Ishikawa (cell line): ENCODE measurements at regions not wholly inside any gene's neighbourhood (a gene's known extent, or its start where the extent isn't known, plus 50 kb on each side); places are given as distances from the start of the nearest gene placed in this dataset.

Experiments used
- EGR1 ChIP-seq: IDR thresholded peaks from 2 replicates; pipeline ENCODE4 v1.6.1; 2012
- EP300 ChIP-seq: IDR thresholded peaks from 2 replicates; pipeline ENCODE4 v1.6.1; 2012; ENCODE audit warnings: borderline replicate concordance
- RAD21 ChIP-seq: IDR thresholded peaks from 2 replicates; pipeline ENCODE4 v1.6.1; 2012; ENCODE audit warnings: low read depth
- TEAD4 ChIP-seq: IDR thresholded peaks from 2 replicates; pipeline ENCODE4 v1.6.1; 2012
- TF ChIP-seq, protein P1 (sequence below): IDR thresholded peaks from 2 replicates; pipeline ENCODE4 v1.6.1; 2012
- TF ChIP-seq, protein P2 (sequence below): IDR thresholded peaks from 2 replicates; pipeline ENCODE4 v1.6.1; 2012; ENCODE audit warnings: low read depth, mild to moderate bottlenecking

DNA sequence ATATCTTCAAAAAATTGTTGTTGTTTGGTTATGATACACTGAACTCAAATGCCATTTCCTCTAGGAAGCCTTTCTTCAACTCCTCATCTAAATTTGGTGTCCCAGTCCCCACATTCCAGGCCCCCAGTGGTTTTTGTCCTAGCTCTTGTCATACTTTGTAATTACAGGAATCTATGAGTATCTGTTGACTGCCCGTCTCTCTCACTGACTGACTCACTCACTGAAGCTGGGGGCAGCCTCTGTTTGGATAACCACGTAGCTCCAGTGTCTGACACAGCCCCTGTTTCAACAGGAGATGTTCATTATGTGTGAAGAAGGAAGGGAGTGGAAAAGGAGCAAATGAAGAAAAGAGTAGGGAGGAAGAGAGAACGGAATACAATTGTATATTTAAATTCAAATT, 284.1 kb upstream of the TENM3 start:
- TF ChIP-seq, protein P1, sequence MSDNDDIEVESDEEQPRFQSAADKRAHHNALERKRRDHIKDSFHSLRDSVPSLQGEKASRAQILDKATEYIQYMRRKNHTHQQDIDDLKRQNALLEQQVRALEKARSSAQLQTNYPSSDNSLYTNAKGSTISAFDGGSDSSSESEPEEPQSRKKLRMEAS, result no peak
- peak; percentile 83; the same call in 1 of the 2 replicates for TF ChIP-seq EP300
- TF ChIP-seq TEAD4, result peak; percentile 85
- TF ChIP-seq RAD21, result no peak
- TF ChIP-seq, protein P2, sequence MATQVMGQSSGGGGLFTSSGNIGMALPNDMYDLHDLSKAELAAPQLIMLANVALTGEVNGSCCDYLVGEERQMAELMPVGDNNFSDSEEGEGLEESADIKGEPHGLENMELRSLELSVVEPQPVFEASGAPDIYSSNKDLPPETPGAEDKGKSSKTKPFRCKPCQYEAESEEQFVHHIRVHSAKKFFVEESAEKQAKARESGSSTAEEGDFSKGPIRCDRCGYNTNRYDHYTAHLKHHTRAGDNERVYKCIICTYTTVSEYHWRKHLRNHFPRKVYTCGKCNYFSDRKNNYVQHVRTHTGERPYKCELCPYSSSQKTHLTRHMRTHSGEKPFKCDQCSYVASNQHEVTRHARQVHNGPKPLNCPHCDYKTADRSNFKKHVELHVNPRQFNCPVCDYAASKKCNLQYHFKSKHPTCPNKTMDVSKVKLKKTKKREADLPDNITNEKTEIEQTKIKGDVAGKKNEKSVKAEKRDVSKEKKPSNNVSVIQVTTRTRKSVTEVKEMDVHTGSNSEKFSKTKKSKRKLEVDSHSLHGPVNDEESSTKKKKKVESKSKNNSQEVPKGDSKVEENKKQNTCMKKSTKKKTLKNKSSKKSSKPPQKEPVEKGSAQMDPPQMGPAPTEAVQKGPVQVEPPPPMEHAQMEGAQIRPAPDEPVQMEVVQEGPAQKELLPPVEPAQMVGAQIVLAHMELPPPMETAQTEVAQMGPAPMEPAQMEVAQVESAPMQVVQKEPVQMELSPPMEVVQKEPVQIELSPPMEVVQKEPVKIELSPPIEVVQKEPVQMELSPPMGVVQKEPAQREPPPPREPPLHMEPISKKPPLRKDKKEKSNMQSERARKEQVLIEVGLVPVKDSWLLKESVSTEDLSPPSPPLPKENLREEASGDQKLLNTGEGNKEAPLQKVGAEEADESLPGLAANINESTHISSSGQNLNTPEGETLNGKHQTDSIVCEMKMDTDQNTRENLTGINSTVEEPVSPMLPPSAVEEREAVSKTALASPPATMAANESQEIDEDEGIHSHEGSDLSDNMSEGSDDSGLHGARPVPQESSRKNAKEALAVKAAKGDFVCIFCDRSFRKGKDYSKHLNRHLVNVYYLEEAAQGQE, result no peak
- TF ChIP-seq EGR1, result no peak
